ENCODE measurements at regions not wholly inside any gene's neighbourhood (a gene's known extent, or its start where the extent isn't known, plus 50 kb on each side); places are given as distances from the start of the nearest gene placed in this dataset.

DNA sequence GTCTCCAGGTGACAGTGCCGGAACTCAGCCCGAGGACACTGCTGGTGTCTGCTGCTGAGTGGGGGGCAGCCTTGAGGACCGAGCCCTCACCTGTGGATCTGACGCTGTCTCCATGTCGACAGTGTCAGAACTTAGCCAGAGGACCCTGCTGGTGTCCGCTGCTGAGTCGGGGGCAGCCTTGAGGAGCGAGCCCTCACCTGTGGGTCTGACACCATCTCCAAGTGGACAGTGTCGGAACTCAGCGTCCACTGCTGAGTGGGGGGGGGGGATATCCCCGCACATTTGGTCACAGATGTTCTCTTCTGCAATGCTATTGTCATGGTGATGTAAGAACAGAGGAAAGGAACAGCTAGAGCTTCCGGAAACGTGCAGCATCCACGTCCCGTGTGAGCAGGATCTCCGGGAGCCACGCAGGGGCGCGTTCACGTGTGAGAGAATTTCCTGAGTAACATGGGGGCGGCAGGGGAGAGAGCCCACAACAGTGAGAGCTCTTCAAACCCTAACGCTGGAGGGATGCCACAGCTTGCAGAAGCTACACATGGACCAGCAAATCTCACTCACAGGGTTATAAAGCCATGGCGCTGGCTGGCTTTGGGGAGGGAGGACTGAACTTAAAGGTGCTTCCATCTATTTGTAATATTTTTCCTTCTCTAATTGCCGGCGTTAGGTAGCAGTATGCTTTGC, 250.7 kb upstream of the SALL3 start:
- Histone ChIP-seq H3F3A (ENCODE audit: insufficient read depth, low read length, poor library complexity, severe bottlenecking) (no peaks in the 10 kb centered on the region), H3K27ac (ENCODE audit: low read length) (no peak overlapping the region), H3K36me3 (ENCODE audit: insufficient read depth, low read length) (no peaks in the 10 kb centered on the region), H4K20me1 (ENCODE audit: insufficient read depth) (no peaks in the 10 kb centered on the region), H3K9me2 (ENCODE audit: insufficient read depth, low read length) (no peaks in the 10 kb centered on the region), H3K79me2 (replicated peaks; ENCODE audit: insufficient read depth, low read length) (no peaks in the 10 kb centered on the region), H3K9ac (ENCODE audit: low read length) (no peak overlapping the region), H3K4me3 (ENCODE audit: low read length) (no peak overlapping the region), H3K27me3 (ENCODE audit: insufficient read depth, low read depth, low read length) (no peaks in the 10 kb centered on the region), H2AFZ (ENCODE audit: low read depth, low read length) (no peak overlapping the region), H3K9me3 (ENCODE audit: low read length) (no peaks in the 10 kb centered on the region), H3K4me2 (ENCODE audit: low read length) (no peak overlapping the region)
- TF ChIP-seq MXI1 (conservative IDR thresholded peaks at IDR 0.05; ENCODE audit: poor library complexity, severe bottlenecking) = no peak
- TF ChIP-seq EP300 (conservative IDR thresholded peaks at IDR 0.05; ENCODE audit: poor library complexity, severe bottlenecking) = no peak
- no peak for TF ChIP-seq TAF1 (IDR thresholded peaks at IDR 0.05; ENCODE audit: low read depth)
- no peak for TF ChIP-seq POLR2AphosphoS5 (IDR thresholded peaks at IDR 0.05)
- no peak for TF ChIP-seq REST (IDR thresholded peaks at IDR 0.05; ENCODE audit: borderline replicate concordance)
- TF ChIP-seq EZH2 (IDR thresholded peaks at IDR 0.05; ENCODE audit: borderline replicate concordance, insufficient read depth, low read length, poor library complexity, severe bottlenecking) = no peak
- no peak for TF ChIP-seq RAD21 (conservative IDR thresholded peaks at IDR 0.05)
- TF ChIP-seq SMC3 (conservative IDR thresholded peaks at IDR 0.05; ENCODE audit: poor library complexity) = no peak

- Histone ChIP-seq H3K9me2 (ENCODE audit: insufficient read depth, low read length) (no peaks in the 10 kb centered on the region), H3K27me3 (ENCODE audit: insufficient read depth, low read depth, low read length) (no peaks in the 10 kb centered on the region), H3K79me2 (replicated peaks; ENCODE audit: insufficient read depth, low read length) (no peaks in the 10 kb centered on the region), H3F3A (ENCODE audit: insufficient read depth, low read length, poor library complexity, severe bottlenecking) (no peaks in the 10 kb centered on the region), H3K4me3 (ENCODE audit: low read length) (no peak overlapping the region), H2AFZ (ENCODE audit: low read depth, low read length) (no peak overlapping the region), H3K4me2 (ENCODE audit: low read length) (no peak overlapping the region), H4K20me1 (ENCODE audit: insufficient read depth) (no peaks in the 10 kb centered on the region), H3K9me3 (ENCODE audit: low read length) (no peaks in the 10 kb centered on the region), H3K36me3 (ENCODE audit: insufficient read depth, low read length) (no peaks in the 10 kb centered on the region), H3K27ac (ENCODE audit: low read length) (no peak overlapping the region), H3K9ac (ENCODE audit: low read length) (no peak overlapping the region)
- no peak for TF ChIP-seq EZH2 (IDR thresholded peaks at IDR 0.05; ENCODE audit: borderline replicate concordance, insufficient read depth, low read length, poor library complexity, severe bottlenecking)
- TF ChIP-seq EP300 (conservative IDR thresholded peaks at IDR 0.05; ENCODE audit: poor library complexity, severe bottlenecking) = no peak
- TF ChIP-seq SMC3 (conservative IDR thresholded peaks at IDR 0.05; ENCODE audit: poor library complexity) = no peak
- TF ChIP-seq MXI1 (conservative IDR thresholded peaks at IDR 0.05; ENCODE audit: poor library complexity, severe bottlenecking) = no peak
- no peak for TF ChIP-seq REST (IDR thresholded peaks at IDR 0.05; ENCODE audit: borderline replicate concordance)
- no peak for TF ChIP-seq POLR2AphosphoS5 (IDR thresholded peaks at IDR 0.05)
- TF ChIP-seq TAF1 (IDR thresholded peaks at IDR 0.05; ENCODE audit: low read depth) = no peak
- no peak for TF ChIP-seq CTCF (IDR thresholded peaks at IDR 0.05; ENCODE audit: poor library complexity, severe bottlenecking)
- TF ChIP-seq RAD21 (conservative IDR thresholded peaks at IDR 0.05) = no peak
Observed at GRCh38 chr18:78730546-78730945, 249.1 kb upstream of the SALL3 start.
